ENCODE measurements at regions not wholly inside any gene's neighbourhood (a gene's known extent, or its start where the extent isn't known, plus 50 kb on each side); places are given as distances from the start of the nearest gene placed in this dataset.

DNA sequence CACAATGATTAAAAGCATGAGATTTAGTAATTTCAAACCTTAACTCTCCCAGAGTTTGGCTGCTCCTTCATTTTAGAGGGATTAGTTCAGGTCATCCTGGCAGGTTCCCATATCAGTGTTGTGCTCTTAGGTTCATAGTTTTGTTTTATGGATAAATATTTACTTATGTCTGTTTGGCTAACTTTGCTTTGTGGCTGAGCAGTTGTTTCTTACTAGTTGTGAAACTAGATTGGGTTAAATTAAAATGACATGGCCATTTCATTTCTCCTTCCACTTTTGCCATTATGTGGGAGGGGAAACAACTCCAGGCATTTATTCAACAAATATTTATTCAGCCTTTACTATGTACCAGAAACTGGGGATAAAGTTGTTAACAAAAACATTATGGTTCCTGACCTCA lies 158.8 kb downstream of the TMTC3 start:
- Histone ChIP-seq H3K27me3 (ENCODE audit: low read depth) (no peaks in the 10 kb centered on the region), H3K9me3 (no peaks in the 10 kb centered on the region), H3K4me1 (no peaks in the 10 kb centered on the region), H3K36me3 (replicated peaks) (no peaks in the 10 kb centered on the region), H3K4me3 (no peak overlapping the region)
- DNase-seq (ENCODE audit: low spot score in 2 of 2): no peak
- in situ Hi-C loops (cut with MboI; ENCODE audit: low sequenced_read_pairs): no loop called here

DNA sequence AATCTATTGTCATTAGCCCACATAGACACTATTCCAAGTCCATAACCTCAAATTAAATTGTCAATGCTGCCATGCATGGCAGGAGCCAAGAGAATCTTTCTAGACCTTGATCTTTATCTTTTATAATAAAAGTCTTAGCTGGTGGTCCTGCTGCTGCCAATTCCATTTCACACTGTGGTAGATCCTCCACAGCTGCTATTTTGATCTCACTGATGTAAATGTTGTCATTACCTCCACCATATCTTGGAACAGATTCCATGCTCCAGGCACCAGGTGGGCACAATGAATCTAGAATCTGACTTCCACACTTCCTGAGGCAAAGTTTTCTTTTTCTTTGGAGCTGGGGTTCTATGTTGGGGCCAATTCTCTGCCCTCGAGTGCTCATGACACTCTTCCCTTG lies 161.2 kb downstream of the TMTC3 start:
- Histone ChIP-seq H3K27me3 (ENCODE audit: low read depth) (no peaks in the 10 kb centered on the region), H3K36me3 (replicated peaks) (no peaks in the 10 kb centered on the region)
- in situ Hi-C loops (cut with MboI; ENCODE audit: low sequenced_read_pairs): no loop called here

DNA sequence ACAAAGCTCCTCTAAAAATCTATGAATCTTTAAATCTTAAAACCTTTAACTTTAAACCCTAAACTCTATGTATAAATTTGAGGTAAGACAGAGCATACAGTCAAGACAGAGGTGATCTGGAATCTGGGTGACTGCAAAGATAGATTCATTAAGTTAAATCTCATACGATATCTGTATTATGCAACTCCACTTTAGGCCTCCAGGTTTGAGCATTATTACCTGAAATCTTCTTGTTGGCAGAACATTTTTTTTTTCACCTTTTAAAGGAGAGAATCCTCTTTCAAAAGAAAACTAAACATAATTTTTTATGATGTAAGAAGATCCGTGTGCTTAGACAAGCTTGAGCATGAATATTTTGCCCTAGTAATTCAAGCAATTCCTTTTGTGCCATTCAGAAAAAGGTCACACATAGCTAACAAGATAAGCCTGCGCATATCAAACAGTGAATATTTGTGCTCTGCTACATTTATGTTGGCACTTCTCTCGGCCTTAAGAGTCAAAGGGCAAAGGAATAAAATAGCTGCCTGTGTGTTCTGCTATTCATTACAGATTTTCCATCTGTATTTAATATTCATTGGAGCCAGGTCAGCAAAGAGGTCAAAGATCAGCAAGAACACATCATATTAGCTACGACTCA lies 163.3 kb downstream of the TMTC3 start:
- in situ Hi-C loops (cut with MboI; ENCODE audit: low sequenced_read_pairs): no loop called here
- DNase-seq (ENCODE audit: low spot score in 2 of 2): no peak
- no peaks in the 10 kb centered on the region for H3K9me3 ChIP-seq
- no peak overlapping the region for H3K4me3 ChIP-seq
- H3K36me3 ChIP-seq (replicated peaks): no peaks in the 10 kb centered on the region
- H3K27me3 ChIP-seq (ENCODE audit: low read depth): no peaks in the 10 kb centered on the region
- no peaks in the 10 kb centered on the region for H3K4me1 ChIP-seq

More for the DNA sequence above, 161.2 kb downstream of the TMTC3 start:
- Histone ChIP-seq H3K9me3 (no peaks in the 10 kb centered on the region), H3K4me3 (no peak overlapping the region), H3K4me1 (no peaks in the 10 kb centered on the region)
- DNase-seq (ENCODE audit: low spot score in 2 of 2): no peak

DNA sequence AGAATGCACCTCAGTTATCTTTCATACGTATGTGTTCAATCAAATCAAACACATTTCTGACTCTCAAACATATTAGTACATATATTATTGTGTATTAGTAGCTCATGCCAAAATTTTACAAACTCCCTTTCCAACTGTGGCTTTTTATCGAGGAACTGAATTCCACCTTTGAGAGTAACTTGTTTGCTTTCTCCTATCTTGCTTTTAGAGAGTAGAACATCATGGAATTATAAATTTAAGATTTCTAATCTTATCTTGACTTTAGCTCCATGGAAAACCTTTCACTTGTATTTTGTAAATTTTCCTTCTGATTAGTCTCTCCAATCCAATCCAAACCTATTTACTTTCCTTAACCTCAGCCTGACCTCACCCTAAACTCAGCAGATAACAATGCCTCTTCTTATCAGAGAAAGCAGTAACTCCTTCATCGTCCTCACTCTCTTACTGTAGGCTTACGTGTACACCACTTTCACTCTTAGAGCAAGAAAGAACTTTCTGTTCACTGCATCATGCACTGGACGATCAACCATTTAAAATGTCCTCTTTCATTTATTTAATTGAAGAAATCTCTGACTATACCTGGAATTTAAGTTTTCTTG lies 164.5 kb downstream of the TMTC3 start:
- no peaks in the 10 kb centered on the region for H3K27me3 ChIP-seq (ENCODE audit: low read depth)
- no peak for DNase-seq (ENCODE audit: low spot score in 2 of 2)
- no peaks in the 10 kb centered on the region for H3K4me1 ChIP-seq
- no peaks in the 10 kb centered on the region for H3K36me3 ChIP-seq (replicated peaks)
- no peak overlapping the region for H3K4me3 ChIP-seq
- no peaks in the 10 kb centered on the region for H3K9me3 ChIP-seq
- in situ Hi-C loops (cut with MboI; ENCODE audit: low sequenced_read_pairs): no loop called here

DNA sequence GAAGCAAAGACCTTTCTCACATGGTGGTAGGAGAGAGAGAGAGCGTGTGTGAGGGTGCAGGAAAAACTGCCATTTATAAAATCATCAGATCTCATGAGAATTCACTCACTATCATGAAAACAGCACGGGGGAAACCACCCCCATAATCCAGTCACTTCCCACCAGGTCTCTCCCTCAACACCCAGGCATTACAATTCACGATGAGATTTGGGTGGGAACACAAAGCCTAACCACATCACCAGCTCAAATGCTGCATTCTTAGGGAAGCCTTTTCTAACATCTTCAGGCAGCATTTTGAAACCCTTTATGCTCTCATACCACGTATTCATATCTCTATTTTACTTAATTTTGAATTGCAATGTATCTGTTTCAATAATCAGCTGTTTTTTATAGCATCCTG lies 165.9 kb downstream of the TMTC3 start:
- H3K4me3 ChIP-seq: no peak overlapping the region
- no peaks in the 10 kb centered on the region for H3K27me3 ChIP-seq (ENCODE audit: low read depth)
- H3K36me3 ChIP-seq (replicated peaks): no peaks in the 10 kb centered on the region
- DNase-seq (ENCODE audit: low spot score in 2 of 2): no peak
- in situ Hi-C loops (cut with MboI; ENCODE audit: low sequenced_read_pairs): no loop called here
- no peaks in the 10 kb centered on the region for H3K9me3 ChIP-seq
- no peaks in the 10 kb centered on the region for H3K4me1 ChIP-seq

DNA sequence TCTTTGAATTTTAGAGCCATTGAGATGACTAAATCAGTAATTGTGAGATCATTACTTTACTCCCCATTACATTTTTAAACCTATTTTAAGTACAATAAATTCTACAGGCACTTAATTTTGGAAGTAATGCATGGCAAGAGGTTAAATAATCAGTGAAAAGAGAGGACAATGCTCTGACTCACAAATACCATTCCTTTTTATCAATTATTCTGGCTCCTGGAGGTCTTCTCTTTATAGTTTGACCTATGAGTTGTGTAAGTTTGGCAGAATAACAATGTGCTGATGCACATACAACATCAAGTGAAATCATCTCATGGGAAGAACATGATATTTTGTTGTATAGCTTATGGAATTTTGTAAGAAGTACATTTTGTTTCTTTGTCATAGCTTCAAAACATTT lies 166.7 kb downstream of the TMTC3 start:
- no peak for DNase-seq (ENCODE audit: low spot score in 2 of 2)
- Histone ChIP-seq H3K27me3 (ENCODE audit: low read depth) (no peaks in the 10 kb centered on the region), H3K4me1 (no peaks in the 10 kb centered on the region), H3K36me3 (replicated peaks) (no peaks in the 10 kb centered on the region), H3K4me3 (no peak overlapping the region), H3K9me3 (no peaks in the 10 kb centered on the region)
- in situ Hi-C loops (cut with MboI; ENCODE audit: low sequenced_read_pairs): no loop called here

DNA sequence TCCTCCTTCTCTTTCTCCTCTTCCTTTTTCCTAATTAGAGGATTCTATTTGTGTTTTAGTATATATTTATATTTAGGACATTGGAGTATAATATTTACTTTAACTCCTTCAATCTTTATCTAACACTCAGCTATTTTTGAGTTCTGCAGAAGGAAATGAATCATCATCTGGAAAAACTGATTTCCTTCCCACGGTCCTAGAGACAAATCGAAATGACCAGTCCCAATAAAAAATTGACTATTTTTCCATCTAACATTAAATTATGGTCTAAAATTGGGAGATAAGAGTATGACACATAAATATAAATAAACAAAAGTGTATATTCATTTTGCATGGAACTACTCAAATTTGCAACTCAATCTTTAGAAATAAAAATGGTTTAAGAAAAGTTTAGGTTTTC lies 167.4 kb downstream of the TMTC3 start:
- DNase-seq (ENCODE audit: low spot score in 2 of 2): no peak
- Histone ChIP-seq H3K4me1 (no peaks in the 10 kb centered on the region), H3K4me3 (no peak overlapping the region), H3K27me3 (ENCODE audit: low read depth) (no peaks in the 10 kb centered on the region), H3K36me3 (replicated peaks) (no peaks in the 10 kb centered on the region), H3K9me3 (no peaks in the 10 kb centered on the region)
- in situ Hi-C loops (cut with MboI; ENCODE audit: low sequenced_read_pairs): no loop called here

DNA sequence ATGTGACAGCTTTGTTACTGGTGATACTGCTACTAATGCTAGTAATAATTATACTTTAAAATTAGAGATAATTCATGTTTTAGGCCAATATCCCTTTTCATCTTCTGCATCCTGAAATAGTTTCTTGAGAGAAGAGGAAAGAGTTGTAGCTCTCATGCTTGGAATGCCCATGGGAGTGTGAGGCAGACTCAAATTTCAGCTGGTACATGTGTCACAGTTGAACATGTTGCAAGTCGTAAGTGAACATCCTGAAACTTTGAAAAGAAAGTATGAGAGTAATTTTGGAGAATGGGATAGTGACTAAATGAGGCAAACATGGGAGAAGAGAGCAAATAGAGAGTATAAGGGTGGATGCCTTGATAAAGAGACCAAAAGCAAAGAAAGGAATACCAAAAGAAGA lies 168.0 kb downstream of the TMTC3 start:
- Histone ChIP-seq H3K9me3 (no peaks in the 10 kb centered on the region), H3K27me3 (ENCODE audit: low read depth) (no peaks in the 10 kb centered on the region), H3K4me1 (no peaks in the 10 kb centered on the region), H3K36me3 (replicated peaks) (no peaks in the 10 kb centered on the region), H3K4me3 (no peak overlapping the region)
- in situ Hi-C loops (cut with MboI; ENCODE audit: low sequenced_read_pairs): no loop called here
- no peak for DNase-seq (ENCODE audit: low spot score in 2 of 2)

DNA sequence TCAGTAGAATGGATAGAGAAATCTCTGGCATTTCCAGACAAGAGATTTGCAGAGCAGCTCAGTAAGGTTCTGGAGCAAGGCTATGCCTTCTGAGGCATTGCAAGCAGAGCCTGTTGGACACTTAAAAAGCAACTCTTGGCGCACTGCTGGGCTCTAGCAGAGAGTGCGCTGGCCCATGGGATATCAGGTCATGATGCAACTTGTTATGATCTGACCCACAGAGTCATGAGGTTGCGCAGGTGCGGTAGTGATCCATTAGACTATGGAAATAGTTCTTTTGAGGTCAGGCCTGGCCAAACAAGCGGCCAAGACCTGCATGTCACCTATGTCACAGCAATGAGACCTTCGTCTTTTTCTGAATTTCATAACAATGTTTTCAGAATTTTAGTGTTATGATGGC lies 168.6 kb downstream of the TMTC3 start:
- in situ Hi-C loops (cut with MboI; ENCODE audit: low sequenced_read_pairs): no loop called here
- Histone ChIP-seq H3K9me3 (no peaks in the 10 kb centered on the region), H3K4me3 (no peak overlapping the region), H3K27me3 (ENCODE audit: low read depth) (no peaks in the 10 kb centered on the region), H3K36me3 (replicated peaks) (no peaks in the 10 kb centered on the region), H3K4me1 (no peaks in the 10 kb centered on the region)
- DNase-seq (ENCODE audit: low spot score in 2 of 2): no peak

DNA sequence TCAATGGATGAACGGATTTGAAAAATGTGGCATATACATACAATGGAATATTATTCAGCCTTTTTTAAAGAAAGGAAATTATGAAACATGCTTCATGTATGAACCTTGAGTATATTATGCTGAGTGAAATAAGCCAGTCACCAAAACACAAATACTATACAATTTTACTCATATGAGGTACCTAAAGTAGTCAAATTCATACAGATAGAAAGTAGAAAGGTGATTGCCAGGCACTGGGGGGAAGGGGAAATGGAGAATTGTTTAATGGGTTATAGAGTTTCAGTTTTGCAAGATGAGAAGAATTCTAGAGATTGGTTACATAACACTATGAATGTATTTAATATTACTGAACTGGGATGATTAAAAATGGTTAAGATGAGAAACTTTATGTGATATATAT lies 171.4 kb downstream of the TMTC3 start:
- Histone ChIP-seq H3K27me3 (ENCODE audit: low read depth) (no peaks in the 10 kb centered on the region), H3K36me3 (replicated peaks) (no peaks in the 10 kb centered on the region), H3K4me1 (no peaks in the 10 kb centered on the region), H3K9me3 (no peaks in the 10 kb centered on the region), H3K4me3 (no peak overlapping the region)
- no peak for DNase-seq (ENCODE audit: low spot score in 2 of 2)
- in situ Hi-C loops (cut with MboI; ENCODE audit: low sequenced_read_pairs): no loop called here

DNA sequence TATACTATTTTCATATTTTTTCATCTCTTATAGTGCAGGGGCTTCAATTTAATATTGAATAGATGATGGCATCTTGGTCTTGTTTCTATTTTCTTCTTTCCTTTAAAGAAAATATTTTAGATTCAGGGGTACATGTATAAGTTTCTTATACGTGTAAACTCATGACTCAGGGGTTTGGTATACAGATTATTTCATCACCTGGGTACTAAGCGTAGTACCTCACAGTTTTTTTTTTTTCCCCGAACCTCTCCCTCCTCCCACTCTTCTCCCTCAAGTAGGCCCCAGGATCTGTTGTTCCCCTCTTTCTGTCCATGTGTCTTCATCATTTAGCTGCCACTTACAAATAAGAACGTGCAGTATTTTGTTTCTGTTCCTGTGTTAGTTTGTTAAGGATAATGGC lies 172.6 kb downstream of the TMTC3 start:
- no peaks in the 10 kb centered on the region for H3K27me3 ChIP-seq (ENCODE audit: low read depth)
- in situ Hi-C loops (cut with MboI; ENCODE audit: low sequenced_read_pairs): no loop called here

DNA sequence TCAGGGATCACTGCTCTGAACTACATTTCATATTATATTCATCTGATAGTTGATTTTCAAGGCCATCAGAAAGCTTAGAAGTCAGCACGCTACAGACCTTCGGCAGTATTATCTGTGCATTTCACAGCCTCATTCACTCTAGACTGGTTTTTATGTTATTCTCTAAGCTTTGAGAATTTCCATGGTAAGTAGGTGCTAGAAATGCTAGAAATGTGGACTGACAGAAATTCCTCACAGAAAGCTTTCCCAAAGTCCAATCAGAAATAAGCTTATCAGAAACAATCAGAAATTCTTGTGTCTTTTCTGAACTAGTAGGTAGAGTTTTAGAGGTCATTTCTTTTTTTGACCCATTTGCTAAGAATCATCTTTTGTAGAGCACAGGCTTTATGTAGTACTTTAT lies 176.6 kb downstream of the TMTC3 start:
- Histone ChIP-seq H3K4me1 (no peaks in the 10 kb centered on the region), H3K9me3 (no peaks in the 10 kb centered on the region), H3K36me3 (replicated peaks) (no peaks in the 10 kb centered on the region), H3K4me3 (no peak overlapping the region), H3K27me3 (ENCODE audit: low read depth) (no peaks in the 10 kb centered on the region)
- in situ Hi-C loops (cut with MboI; ENCODE audit: low sequenced_read_pairs): no loop called here
- DNase-seq (ENCODE audit: low spot score in 2 of 2): no peak

More for the DNA sequence above, 172.6 kb downstream of the TMTC3 start:
- no peaks in the 10 kb centered on the region for H3K4me1 ChIP-seq
- H3K9me3 ChIP-seq: no peaks in the 10 kb centered on the region
- H3K36me3 ChIP-seq (replicated peaks): no peaks in the 10 kb centered on the region
- no peak overlapping the region for H3K4me3 ChIP-seq
- DNase-seq (ENCODE audit: low spot score in 2 of 2): no peak

DNA sequence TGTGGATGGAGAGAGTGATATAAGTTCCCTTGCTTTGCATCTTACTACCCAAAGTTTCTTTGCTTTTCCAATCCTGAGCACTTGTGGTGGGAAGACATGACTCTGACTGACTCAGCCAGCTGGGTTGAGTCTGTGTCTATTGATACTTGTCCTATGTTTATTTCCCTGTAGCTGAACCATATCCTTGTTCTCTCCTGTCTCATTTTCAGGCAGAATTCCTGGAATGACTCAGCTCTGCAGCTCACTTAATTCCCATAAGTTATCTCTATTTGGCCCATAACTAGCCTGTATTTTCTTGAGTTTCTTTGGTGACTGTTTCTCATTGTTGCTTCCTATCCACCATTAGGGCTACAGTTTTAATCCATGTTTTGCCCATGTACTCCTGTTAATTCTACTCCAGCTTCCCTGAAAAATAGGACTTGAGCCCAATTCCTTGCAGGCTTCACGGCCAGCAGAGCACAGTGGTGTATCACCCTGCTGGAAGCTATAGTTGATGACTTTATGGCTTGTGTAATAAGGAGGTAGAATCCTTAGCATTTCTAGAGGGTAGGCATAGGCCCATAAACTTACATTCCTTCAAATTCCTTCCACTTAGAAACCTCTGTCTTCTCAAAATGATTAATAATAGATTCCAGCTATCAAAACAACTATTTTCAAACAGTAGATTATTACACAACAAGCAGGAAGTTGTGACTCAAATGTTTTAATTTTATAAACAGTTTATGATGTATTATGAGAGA lies 183.1 kb downstream of the TMTC3 start:
- H3K36me3 ChIP-seq (replicated peaks): no peaks in the 10 kb centered on the region
- no peaks in the 10 kb centered on the region for H3K27me3 ChIP-seq (ENCODE audit: low read depth)
- in situ Hi-C loops (cut with MboI; ENCODE audit: low sequenced_read_pairs): no loop called here
- H3K9me3 ChIP-seq: no peaks in the 10 kb centered on the region
- no peak for DNase-seq (ENCODE audit: low spot score in 2 of 2)
- H3K4me1 ChIP-seq: no peaks in the 10 kb centered on the region
- no peak overlapping the region for H3K4me3 ChIP-seq

DNA sequence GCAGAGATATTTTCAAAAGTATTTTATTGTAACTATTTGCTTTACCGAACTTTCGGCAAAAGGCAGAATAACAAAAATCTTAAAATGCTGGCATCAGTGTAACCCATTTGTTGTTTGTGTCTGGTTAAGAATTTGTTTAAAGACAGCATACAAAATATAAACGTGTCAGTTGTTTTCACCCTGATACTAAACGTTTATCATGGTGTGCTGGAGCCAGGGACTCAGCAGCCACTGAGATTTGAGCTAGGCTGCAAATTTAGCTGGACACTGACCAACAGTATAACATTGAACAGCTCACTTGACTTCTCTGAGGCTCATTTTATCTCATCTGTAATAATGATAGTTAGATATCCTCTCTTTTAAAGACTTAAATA lies 183.7 kb downstream of the TMTC3 start:
- Histone ChIP-seq H3K4me1 (no peaks in the 10 kb centered on the region), H3K4me3 (no peak overlapping the region), H3K9me3 (no peaks in the 10 kb centered on the region), H3K27me3 (ENCODE audit: low read depth) (no peaks in the 10 kb centered on the region), H3K36me3 (replicated peaks) (no peaks in the 10 kb centered on the region)
- DNase-seq (ENCODE audit: low spot score in 2 of 2): no peak
- in situ Hi-C loops (cut with MboI; ENCODE audit: low sequenced_read_pairs): no loop called here

Measured in HAP-1 (cell line).